GM21367 (cell line): ENCODE measurements at regions not wholly inside any gene's neighbourhood (a gene's known extent, or its start where the extent isn't known, plus 50 kb on each side); places are given as distances from the start of the nearest gene placed in this dataset.
"Not testable (repeated sequence)": the region's sequence is repeated elsewhere in the genome, so short reads cannot be mapped to it uniquely, and the experiment has no call there.

Experiments
- ATAC-seq: cut with Tn5 transposase; IDR thresholded peaks from one replicate; pipeline ENCODE4 v1.9.1; 2021; ENCODE audit not compliant: unreplicated experiment

GRCh38 chr6:100228834-100229441 lies 234.9 kb upstream of the MCHR2 start:
- peak; percentile 99 for ATAC-seq

GRCh38 chr6:100228437-100228833 lies 234.4 kb upstream of the MCHR2 start:
- peak; percentile 8 for ATAC-seq

DNA sequence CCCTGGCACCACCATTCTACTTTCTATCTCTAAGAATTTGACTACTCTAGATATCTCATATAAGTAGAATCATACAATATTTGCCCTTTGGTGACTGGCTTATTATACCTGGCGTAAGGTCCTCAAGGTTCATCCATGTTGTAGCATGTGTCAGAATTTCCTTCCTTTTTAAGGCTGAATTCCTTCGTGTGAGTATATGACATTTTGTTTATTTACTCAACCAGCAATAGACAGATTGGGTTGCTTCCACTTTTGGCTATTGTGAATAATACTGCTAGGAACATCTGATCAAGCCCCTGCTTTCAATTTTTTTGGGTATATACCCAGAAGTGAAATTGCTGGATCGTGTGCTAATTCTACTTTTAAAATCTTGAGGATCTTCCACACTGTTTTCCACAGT lies 232.8 kb upstream of the MCHR2 start:
- no peak for ATAC-seq

- not testable (repeated sequence) for ATAC-seq
Observed at GRCh38 chr6:100223952-100224351, 229.9 kb upstream of the MCHR2 start.

DNA sequence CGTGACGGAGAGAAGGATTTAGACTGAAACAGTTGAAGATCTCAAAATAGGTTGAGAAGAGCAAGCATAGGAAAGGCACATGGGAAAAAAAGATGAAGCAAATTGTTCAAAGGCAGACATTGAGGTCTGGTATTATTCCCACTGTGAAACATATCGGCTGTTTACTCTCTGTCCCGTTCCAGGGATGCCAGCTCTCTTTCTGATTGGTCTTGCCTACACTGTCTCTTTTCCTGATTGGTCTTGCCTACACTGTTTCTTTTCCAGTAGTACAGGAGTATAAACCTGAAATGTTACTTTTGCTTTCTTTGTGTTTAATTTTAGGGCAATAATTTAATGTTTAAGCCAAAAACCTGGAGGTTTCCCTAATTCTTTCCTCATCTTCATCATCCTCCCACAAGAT lies 226.5 kb upstream of the MCHR2 start:
- ATAC-seq, result no peak

DNA sequence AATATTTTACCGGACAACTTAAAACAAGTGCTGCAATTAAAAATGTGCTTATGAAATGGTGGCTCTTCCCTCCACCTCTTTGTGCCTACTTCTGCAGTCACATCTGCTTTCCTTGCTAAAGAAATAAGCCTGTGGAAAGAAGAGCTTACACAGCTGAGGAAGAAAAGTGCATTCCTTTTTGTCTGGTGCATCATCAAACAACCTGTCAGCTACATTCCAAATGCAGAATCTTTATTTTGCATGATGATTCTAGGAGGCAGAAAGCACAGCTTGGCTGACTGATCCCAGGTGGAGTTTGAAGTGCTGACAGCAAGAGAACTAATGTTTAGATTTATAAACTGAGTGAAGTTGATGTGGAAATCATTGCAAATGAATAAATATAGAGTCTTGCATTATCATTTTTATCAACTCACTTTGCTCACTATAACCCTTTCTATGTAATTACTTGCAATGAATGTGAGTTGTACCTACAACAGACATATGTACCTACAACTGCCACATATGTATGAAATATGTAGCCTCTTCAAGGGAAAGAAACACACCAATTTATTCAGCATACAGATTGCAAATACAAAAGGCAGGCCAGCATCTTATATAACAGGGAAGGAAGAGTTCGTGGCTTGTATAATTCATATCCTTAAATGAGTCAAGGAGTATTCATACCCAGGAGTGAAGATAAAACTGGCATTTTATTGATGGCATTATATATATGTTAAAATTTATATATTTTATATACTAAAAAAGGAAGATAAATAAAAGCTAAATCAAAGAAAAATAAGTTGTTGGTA lies 223.4 kb upstream of the MCHR2 start:
- no peak for ATAC-seq

DNA sequence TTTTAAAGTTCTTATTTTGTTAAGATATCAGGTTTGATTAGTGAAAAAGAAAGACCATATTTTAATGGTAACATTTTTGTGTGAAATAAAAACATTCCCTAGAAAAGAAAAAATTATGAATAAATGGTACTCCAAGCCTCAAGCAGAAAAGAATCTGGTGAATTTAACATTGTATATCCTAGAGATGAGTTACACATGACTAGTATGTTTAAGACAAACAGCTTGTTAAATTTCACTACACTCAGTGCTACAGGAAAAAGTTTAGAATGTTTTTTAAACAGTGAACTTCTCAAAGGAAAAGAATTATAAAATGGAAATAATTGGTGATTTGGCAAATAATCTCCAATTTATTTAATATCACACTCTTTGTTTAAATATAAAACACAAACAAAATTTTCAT lies 222.7 kb upstream of the MCHR2 start:
- no peak for ATAC-seq

DNA sequence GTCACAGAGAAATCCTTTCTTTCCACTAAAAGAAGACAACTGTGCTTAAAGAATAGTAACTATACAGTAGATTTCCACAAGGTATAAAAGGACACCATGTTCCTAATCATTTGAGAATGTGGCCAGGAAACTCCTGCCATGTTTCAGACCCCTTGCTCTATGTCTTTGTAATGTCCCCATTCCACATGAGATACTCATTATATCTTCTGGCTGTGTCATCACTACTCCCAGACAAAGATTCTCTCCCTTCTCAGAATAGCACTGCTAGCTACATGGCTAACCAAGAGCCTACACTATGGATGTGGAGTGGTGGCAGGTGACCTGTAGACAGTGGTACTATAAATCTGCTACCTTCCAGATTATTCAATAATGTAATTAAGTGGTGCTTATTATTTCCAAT lies 218.1 kb upstream of the MCHR2 start:
- ATAC-seq, result no peak

DNA sequence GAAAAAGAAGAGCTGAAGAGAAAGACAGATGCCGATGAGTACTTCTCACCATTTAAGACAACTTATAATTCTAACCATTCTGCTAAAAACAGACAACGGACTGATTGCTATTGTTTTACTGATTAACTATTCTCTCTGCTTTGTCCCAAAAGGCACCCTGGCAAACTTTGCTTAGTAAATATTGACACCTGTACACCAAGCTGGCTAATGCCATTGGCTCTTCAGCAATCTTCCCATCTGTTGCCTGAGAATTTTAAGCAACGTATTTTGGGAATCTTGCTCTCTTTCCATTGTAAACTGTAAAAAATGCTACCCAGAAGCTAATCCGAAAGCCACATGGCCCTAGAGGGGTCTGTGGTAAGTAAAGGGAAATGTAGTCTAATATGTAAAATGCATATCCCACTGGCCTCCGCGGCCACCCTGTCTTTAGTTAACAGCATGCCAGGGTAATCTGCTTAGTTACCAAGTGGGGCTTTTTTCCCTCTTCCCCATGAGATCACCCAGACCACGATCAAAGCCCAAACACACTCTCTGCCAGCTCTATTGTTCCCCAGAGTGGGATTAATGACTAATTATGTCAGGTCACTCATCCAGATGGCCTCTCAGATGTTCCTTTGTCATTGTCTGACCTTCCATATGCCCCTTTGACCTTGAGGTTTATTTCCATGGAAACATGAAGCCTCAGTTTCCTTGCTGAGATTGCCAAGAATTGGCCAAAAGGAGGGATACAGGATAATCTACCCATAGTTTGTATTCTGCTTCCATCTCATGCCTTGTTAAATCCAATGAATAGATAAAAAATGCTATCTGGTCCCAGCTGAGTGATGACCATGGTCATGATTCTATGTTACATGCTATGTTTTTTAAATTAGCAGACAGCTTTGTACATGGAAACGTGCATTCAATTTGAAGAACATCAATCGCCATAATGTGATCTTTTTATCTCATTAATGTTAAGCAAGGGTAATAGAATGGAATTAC lies 216.4 kb upstream of the MCHR2 start:
- ATAC-seq, result no peak

DNA sequence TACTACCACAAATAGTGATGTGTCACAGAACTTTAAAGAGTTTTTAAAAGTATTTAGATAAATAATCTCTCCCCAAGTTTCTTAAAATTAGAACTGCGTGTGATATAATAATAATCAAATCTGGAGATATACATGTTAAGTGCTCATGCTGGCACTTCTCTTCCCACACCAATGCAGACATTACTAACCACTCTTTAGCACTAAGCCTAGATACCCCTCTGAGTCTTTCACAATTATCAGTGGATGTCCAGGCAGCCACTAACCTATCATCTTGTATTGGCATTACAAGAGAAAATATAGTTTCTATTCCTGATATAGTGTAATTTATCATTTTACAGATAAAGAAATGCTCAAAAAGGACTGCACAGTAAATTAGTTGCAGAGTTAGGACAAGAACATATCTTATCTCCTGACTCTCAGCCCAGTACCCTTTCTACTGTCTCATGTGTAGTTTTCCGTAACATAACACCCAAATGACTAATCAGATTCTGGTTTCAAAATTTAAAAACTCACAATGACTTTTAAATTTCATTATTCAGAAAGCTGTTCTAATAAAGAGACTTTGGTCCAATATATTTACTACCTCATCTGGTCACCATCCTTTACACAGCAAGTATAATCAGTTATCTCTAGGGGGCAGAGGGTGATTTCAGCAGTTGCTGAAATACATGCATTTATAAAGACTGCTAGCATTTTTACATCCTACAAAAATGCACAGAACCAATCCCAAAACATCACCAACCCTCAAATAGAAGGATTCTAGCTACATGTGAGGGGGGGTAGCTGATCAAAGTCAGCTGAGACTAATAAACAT lies 215.5 kb upstream of the MCHR2 start:
- ATAC-seq, result no peak

DNA sequence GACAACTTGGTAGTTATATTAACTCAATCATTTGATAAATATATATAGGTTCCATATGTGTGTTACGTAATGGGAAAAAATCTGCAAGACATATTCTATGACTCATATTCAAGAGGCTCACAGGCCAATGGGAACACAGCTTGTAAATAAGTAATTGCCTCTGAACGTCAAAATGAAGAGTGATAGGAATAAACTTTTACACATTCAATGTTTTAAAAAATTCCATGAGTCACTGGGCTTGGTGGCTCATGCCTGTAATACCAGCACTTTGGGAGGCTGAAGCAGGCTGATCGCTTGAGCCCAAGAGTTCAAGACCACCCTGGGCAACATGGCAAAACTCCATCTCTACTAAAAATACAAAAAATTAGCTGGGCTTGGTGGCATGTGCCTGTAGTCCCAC lies 209.4 kb upstream of the MCHR2 start:
- ATAC-seq, result no peak

DNA sequence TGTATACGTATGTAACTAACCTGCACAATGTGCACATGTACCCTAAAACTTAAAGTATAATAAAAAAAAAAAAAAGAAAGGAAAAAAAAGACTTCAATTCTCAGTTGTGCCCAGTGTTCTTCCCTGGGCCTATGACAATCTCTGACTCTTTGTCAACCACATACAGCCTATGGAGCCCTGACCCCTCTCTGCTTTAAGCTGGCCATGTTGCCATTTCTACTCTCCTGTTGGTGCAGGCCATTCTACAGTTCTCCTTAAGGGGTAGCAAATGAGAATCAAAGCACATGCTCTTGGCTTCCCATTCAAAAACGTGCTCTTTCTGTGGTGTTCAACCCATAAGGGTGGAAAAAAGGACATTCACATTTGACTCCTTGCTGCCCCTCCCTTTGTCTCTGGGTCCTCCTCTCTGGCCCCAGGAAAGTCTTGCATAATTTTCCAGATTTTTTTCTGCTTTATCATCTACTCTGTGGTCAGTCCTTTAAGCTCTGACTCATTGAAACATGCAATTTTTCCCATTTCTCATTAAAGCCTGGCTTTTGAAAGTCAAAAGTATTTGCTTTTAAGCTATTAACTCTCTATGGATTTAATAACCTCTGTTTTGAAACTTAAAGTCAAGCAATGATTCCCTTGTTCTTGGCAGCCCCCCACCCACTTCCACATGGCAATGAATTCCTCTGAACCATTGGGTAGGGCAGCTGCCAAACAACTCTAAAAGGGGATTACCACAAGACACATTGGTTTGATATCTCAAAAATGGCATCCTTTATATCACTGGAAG lies 208.6 kb upstream of the MCHR2 start:
- ATAC-seq, result no peak

GRCh38 chr6:100196214-100196982 lies 202.4 kb upstream of the MCHR2 start:
- ATAC-seq, result not testable (repeated sequence)

- ATAC-seq, result not testable (repeated sequence)
Observed at GRCh38 chr6:100195244-100195643, 201.2 kb upstream of the MCHR2 start.

- no peak for ATAC-seq
Observed at GRCh38 chr6:100194535-100194934, 200.5 kb upstream of the MCHR2 start.

DNA sequence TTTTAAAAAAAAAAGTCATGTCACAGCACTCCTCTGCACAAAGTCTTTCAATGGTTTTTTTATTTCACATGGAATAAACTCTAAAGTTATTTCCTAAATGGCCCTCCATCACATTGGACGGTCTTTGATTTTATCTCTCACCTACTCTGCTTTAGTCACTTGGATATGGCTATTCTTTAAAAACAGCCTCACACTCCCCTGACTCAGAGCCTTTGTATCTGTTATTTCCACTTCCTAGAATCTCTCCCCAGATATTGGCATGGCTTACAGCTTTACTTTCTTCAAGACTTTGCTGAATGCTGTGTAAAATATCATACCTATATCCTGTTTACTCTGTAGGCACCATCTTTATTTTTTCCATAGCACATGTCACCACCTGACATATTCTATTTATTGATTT lies 194.7 kb upstream of the MCHR2 start:
- ATAC-seq, result no peak

DNA sequence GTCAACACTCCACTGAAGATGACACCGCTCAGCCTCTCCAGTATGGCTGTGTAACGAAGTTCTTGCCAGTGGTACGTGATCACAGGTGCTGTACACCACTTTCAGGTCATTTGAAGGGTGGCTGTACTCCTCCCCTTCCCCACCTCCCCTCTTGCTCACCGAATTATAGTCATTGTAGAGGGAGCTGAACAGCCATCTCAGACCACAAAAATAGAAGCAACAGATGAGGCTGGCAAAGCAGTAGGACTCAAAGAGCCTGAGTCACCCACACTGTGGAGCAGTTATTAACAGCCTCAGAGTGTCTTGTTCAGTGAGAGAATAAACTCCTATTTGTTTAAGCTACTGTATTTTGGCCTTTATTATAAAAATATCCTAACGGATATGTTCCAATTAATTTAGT lies 192.5 kb upstream of the MCHR2 start:
- no peak for ATAC-seq

DNA sequence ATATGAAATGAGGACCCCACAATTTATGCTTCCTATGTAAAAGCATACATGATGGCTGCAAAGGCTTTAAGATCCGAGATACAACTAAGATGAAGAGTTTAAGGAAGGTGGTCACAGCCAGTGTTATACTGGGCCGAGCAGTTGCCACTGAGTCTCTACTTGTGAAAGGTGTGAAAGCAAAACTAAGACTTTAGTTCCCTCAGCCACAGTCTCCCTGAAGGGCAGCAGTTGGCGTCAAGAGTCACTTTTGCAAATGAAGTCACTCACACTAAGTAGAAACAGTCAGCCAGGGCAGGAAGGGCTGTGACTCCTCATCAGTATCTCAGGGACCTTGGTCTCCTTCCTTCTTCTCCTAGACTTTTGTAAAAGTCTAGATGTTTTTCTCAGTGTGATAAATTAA lies 191.6 kb upstream of the MCHR2 start:
- peak; percentile 84 for ATAC-seq

DNA sequence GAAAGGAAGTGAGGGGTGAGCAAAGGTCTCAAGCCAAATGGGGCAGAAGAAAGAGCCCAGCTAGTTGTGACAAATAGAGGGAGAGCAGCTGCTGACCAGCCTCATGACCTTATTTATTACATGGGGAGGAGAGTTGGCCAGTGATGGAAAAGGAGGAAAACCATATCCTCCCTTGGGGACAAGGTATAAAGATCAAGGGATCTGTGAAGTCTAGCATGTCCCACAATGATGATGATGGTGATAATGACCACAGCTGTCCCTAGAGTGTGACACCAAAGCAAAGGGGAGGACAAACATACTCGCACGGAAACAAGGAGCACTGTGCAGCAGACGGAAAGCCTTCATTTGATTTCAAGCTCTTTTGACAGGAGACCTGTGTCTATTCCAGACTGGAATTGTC lies 190.4 kb upstream of the MCHR2 start:
- no peak for ATAC-seq
